ENCODE measurements at regions not wholly inside any gene's neighbourhood (a gene's known extent, or its start where the extent isn't known, plus 50 kb on each side); places are given as distances from the start of the nearest gene placed in this dataset.

- no peak for TF ChIP-seq CTCF (IDR thresholded peaks at IDR 0.05)
- TF ChIP-seq POLR2A (IDR thresholded peaks at IDR 0.05) = no peak
Measured at GRCh38 chr5:88459971-88460370, 191.3 kb upstream of the TMEM161B start.
